ENCODE measurements at regions not wholly inside any gene's neighbourhood (a gene's known extent, or its start where the extent isn't known, plus 50 kb on each side); places are given as distances from the start of the nearest gene placed in this dataset.
"Not testable (repeated sequence)": the region's sequence is repeated elsewhere in the genome, so short reads cannot be mapped to it uniquely, and the experiment has no call there.

- no peak for DNase-seq
Measured at GRCh38 chr14:85159726-85160125, 370.2 kb upstream of the FLRT2 start.

GRCh38 chr14:85165094-85165493, 364.9 kb upstream of the FLRT2 start:
- no peak for DNase-seq

- no peak for DNase-seq
Measured at GRCh38 chr14:85169381-85169780, 360.6 kb upstream of the FLRT2 start.

- no peak for DNase-seq
Measured at GRCh38 chr14:85172290-85172689, 357.7 kb upstream of the FLRT2 start.

- DNase-seq = no peak
Measured at GRCh38 chr14:85172889-85173477, 357.0 kb upstream of the FLRT2 start.

- no peak for DNase-seq
Measured at GRCh38 chr14:85175556-85175955, 354.4 kb upstream of the FLRT2 start.

- DNase-seq = no peak
Measured at GRCh38 chr14:85178864-85179263, 351.1 kb upstream of the FLRT2 start.

- no peak for DNase-seq
Measured at GRCh38 chr14:85180876-85181275, 349.1 kb upstream of the FLRT2 start.

- no peak for DNase-seq
Measured at GRCh38 chr14:85182282-85182681, 347.7 kb upstream of the FLRT2 start.

GRCh38 chr14:85186082-85186481, 343.9 kb upstream of the FLRT2 start:
- peak; percentile 15 to 44 for DNase-seq

GRCh38 chr14:85187521-85187920, 342.4 kb upstream of the FLRT2 start:
- no peak for DNase-seq

- no peak for DNase-seq
Measured at GRCh38 chr14:85188836-85189235, 341.1 kb upstream of the FLRT2 start.

GRCh38 chr14:85189253-85189652, 340.7 kb upstream of the FLRT2 start:
- not testable (repeated sequence) for DNase-seq

GRCh38 chr14:85190251-85190650, 339.7 kb upstream of the FLRT2 start:
- DNase-seq = no peak

- no peak for DNase-seq
Measured at GRCh38 chr14:85191986-85192385, 338.0 kb upstream of the FLRT2 start.

- peak in 1 of 2 experiments; percentile 13 for DNase-seq
Measured at GRCh38 chr14:85195872-85196477, 334.0 kb upstream of the FLRT2 start.

GRCh38 chr14:85198001-85198400, 331.9 kb upstream of the FLRT2 start:
- no peak for DNase-seq

- no peak for DNase-seq
Measured at GRCh38 chr14:85205875-85206274, 324.1 kb upstream of the FLRT2 start.

- no peak for DNase-seq
Measured at GRCh38 chr14:85214471-85214870, 315.5 kb upstream of the FLRT2 start.

- DNase-seq = no peak
Measured at GRCh38 chr14:85217412-85217811, 312.5 kb upstream of the FLRT2 start.

GRCh38 chr14:85218982-85219381, 311.0 kb upstream of the FLRT2 start:
- no peak for DNase-seq

GRCh38 chr14:85221832-85222231, 308.1 kb upstream of the FLRT2 start:
- DNase-seq = no peak

GRCh38 chr14:85222341-85222740, 307.6 kb upstream of the FLRT2 start:
- no peak for DNase-seq

- no peak for DNase-seq
Measured at GRCh38 chr14:85223667-85224066, 306.3 kb upstream of the FLRT2 start.

- DNase-seq = no peak
Measured at GRCh38 chr14:85224241-85224640, 305.7 kb upstream of the FLRT2 start.

Measured in NCI-H526 (cell line).